SW480 (cell line): ENCODE measurements at regions not wholly inside any gene's neighbourhood (a gene's known extent, or its start where the extent isn't known, plus 50 kb on each side); places are given as distances from the start of the nearest gene placed in this dataset.
A peak's percentile ranks its signal among the peaks of the same experiment; 100 is the strongest.
"Not testable (repeated sequence)": the region's sequence is repeated elsewhere in the genome, so short reads cannot be mapped to it uniquely, and the experiment has no call there.

Experiments used
- DNase-seq: peaks from one replicate; pipeline ENCODE4 v3.0.0-alpha.2; 2016; ENCODE audit warnings: low spot score

- peak; percentile 8 for DNase-seq
Measured at GRCh38 chr7:46291050-46291438, 370.0 kb upstream of the IGFBP3 start.

- DNase-seq: no peak
Measured at GRCh38 chr7:46290374-46291049, 369.4 kb upstream of the IGFBP3 start.

- no peak for DNase-seq
Measured at GRCh38 chr7:46288861-46289260, 367.8 kb upstream of the IGFBP3 start.

GRCh38 chr7:46288010-46288409 is 366.9 kb upstream of the IGFBP3 start:
- DNase-seq: no peak

GRCh38 chr7:46286957-46287356 is 365.9 kb upstream of the IGFBP3 start:
- no peak for DNase-seq

- DNase-seq: peak; percentile 64
Measured at GRCh38 chr7:46286356-46286755, 365.3 kb upstream of the IGFBP3 start.

- DNase-seq: no peak
Measured at GRCh38 chr7:46285878-46286277, 364.8 kb upstream of the IGFBP3 start.

GRCh38 chr7:46283852-46284251 is 362.8 kb upstream of the IGFBP3 start:
- no peak for DNase-seq

- no peak for DNase-seq
Measured at GRCh38 chr7:46282155-46282554, 361.1 kb upstream of the IGFBP3 start.

GRCh38 chr7:46281071-46281470 is 360.0 kb upstream of the IGFBP3 start:
- DNase-seq: peak; percentile 34

GRCh38 chr7:46279290-46279689 is 358.2 kb upstream of the IGFBP3 start:
- DNase-seq: no peak

GRCh38 chr7:46264646-46265045 is 343.6 kb upstream of the IGFBP3 start:
- DNase-seq: peak; percentile 51

- not testable (repeated sequence) for DNase-seq
Measured at GRCh38 chr7:46261638-46262037, 340.6 kb upstream of the IGFBP3 start.

- no peak for DNase-seq
Measured at GRCh38 chr7:46259947-46260346, 338.9 kb upstream of the IGFBP3 start.

- peak; percentile 22 for DNase-seq
Measured at GRCh38 chr7:46257761-46258448, 336.8 kb upstream of the IGFBP3 start.

GRCh38 chr7:46256870-46257661 is 336.0 kb upstream of the IGFBP3 start:
- DNase-seq: no peak

- no peak for DNase-seq
Measured at GRCh38 chr7:46253520-46253919, 332.4 kb upstream of the IGFBP3 start.

GRCh38 chr7:46247664-46248063 is 326.6 kb upstream of the IGFBP3 start:
- DNase-seq: no peak

GRCh38 chr7:46245586-46246111 is 324.6 kb upstream of the IGFBP3 start:
- DNase-seq: no peak

GRCh38 chr7:46244757-46245156 is 323.7 kb upstream of the IGFBP3 start:
- DNase-seq: no peak

GRCh38 chr7:46243406-46243805 is 322.3 kb upstream of the IGFBP3 start:
- DNase-seq: no peak

GRCh38 chr7:46239846-46240245 is 318.8 kb upstream of the IGFBP3 start:
- DNase-seq: no peak

- no peak for DNase-seq
Measured at GRCh38 chr7:46237466-46237865, 316.4 kb upstream of the IGFBP3 start.
